WERI-Rb-1 (cell line): ENCODE measurements at regions not wholly inside any gene's neighbourhood (a gene's known extent, or its start where the extent isn't known, plus 50 kb on each side); places are given as distances from the start of the nearest gene placed in this dataset.

Experiments
- DNase-seq: peaks from one replicate; pipeline ENCODE4 v3.0.0-alpha.2; 2020
- H3K27ac ChIP-seq: fragments of 250-450 bp; sonication (Bioruptor Pico); 2 replicates; pipeline ENCODE4 v1.5.1; 2020; ENCODE audit warnings: mild to moderate bottlenecking, moderate library complexity
- H3K27me3 ChIP-seq: fragments of 250-450 bp; sonication (Bioruptor Pico); 2 replicates; pipeline ENCODE4 v1.5.1; 2021; ENCODE audit warnings: mild to moderate bottlenecking, low read depth, moderate library complexity; ENCODE audit not compliant: insufficient read depth, severe bottlenecking
- H3K36me3 ChIP-seq: fragments of 250-450 bp; sonication (Bioruptor Pico); 2 replicates; pipeline ENCODE4 v1.5.1; 2020; ENCODE audit warnings: mild to moderate bottlenecking, moderate library complexity
- H3K4me3 ChIP-seq: 2 replicates; pipeline ENCODE4 v1.5.1; 2011; ENCODE audit warnings: low read depth, mild to moderate bottlenecking, control low read depth, low read length
- H3K9me3 ChIP-seq: fragments of 250-450 bp; sonication (Bioruptor Pico); 2 replicates; pipeline ENCODE4 v1.5.1; 2021; ENCODE audit warnings: mild to moderate bottlenecking, moderate library complexity; ENCODE audit not compliant: severe bottlenecking
- CTCF ChIP-seq: IDR thresholded peaks from 2 replicates; pipeline ENCODE4 v1.5.1; 2011; ENCODE audit warnings: low read depth, mild to moderate bottlenecking, control low read depth, inconsistent platforms, low read length

GRCh38 chrX:69069876-69070275 is 95.4 kb downstream of the PJA1 start:
- H3K4me3 ChIP-seq, result no peak overlapping the region
- no peak for DNase-seq
- H3K36me3 ChIP-seq, result no peaks in the 10 kb centered on the region
- no peaks in the 10 kb centered on the region for H3K9me3 ChIP-seq
- H3K27ac ChIP-seq, result no peak overlapping the region
- no peak for TF ChIP-seq CTCF
- H3K27me3 ChIP-seq, result no peaks in the 10 kb centered on the region

GRCh38 chrX:69069086-69069445 is 96.2 kb downstream of the PJA1 start:
- no peak for DNase-seq
- Histone ChIP-seq H3K27me3 (no peaks in the 10 kb centered on the region), H3K9me3 (no peaks in the 10 kb centered on the region), H3K27ac (no peak overlapping the region), H3K36me3 (no peaks in the 10 kb centered on the region), H3K4me3 (no peak overlapping the region)
- TF ChIP-seq CTCF, result no peak

- Histone ChIP-seq H3K9me3 (no peaks in the 10 kb centered on the region), H3K27me3 (no peaks in the 10 kb centered on the region), H3K4me3 (no peak overlapping the region), H3K27ac (no peak overlapping the region), H3K36me3 (no peaks in the 10 kb centered on the region)
- TF ChIP-seq CTCF, result no peak
- DNase-seq, result no peak
Measured at GRCh38 chrX:69068301-69069085, 96.8 kb downstream of the PJA1 start.

GRCh38 chrX:69067841-69068240 is 97.4 kb downstream of the PJA1 start:
- no peaks in the 10 kb centered on the region for H3K9me3 ChIP-seq
- no peak for TF ChIP-seq CTCF
- no peaks in the 10 kb centered on the region for H3K27me3 ChIP-seq
- DNase-seq, result no peak
- H3K36me3 ChIP-seq, result no peaks in the 10 kb centered on the region
- H3K4me3 ChIP-seq, result no peak overlapping the region
- H3K27ac ChIP-seq, result no peak overlapping the region

- Histone ChIP-seq H3K36me3 (no peaks in the 10 kb centered on the region), H3K27ac (no peak overlapping the region), H3K9me3 (no peaks in the 10 kb centered on the region), H3K27me3 (no peaks in the 10 kb centered on the region), H3K4me3 (no peak overlapping the region)
- no peak for DNase-seq
- no peak for TF ChIP-seq CTCF
Measured at GRCh38 chrX:69066966-69067525, 98.2 kb downstream of the PJA1 start.
